ENCODE measurements at regions not wholly inside any gene's neighbourhood (a gene's known extent, or its start where the extent isn't known, plus 50 kb on each side); places are given as distances from the start of the nearest gene placed in this dataset.

DNA sequence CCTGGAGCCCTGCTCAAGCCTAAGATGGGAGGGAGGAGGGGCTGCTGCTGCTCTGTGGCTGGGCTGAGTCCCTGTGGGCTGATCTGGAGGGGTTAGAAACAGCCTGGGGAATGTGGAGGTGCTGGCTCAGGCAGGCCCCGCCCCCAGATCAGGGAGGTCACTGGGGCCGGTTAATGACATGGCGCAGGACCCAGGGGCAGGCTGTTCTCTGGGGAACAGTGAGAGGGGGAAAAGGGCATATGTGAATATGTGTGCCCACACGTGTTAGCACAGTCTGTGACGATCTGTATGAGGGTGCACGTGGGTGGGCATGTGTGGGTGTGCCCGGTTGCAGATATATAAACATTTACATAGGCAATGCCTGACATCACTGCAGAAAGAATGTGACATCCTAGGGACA lies 143.5 kb downstream of the MIAT start:
- Histone ChIP-seq H3K36me3 (replicated peaks; ENCODE audit: low read depth, low read length) (no peaks in the 10 kb centered on the region), H3K27ac (ENCODE audit: low read length) (no peak overlapping the region), H3K4me3 (ENCODE audit: low read length) (no peak overlapping the region), H3K9ac (ENCODE audit: low read length) (no peak overlapping the region), H2AFZ (ENCODE audit: low read depth, low read length) (no peak overlapping the region), H4K20me1 (ENCODE audit: insufficient read depth, low read length) (no peaks in the 10 kb centered on the region), H3K4me1 (ENCODE audit: low read length) (no peaks in the 10 kb centered on the region), H3K9me3 (ENCODE audit: insufficient read depth, low read length) (no peaks in the 10 kb centered on the region), H3K4me2 (ENCODE audit: low read length) (no peak overlapping the region), H3K79me2 (ENCODE audit: low read length) (no peaks in the 10 kb centered on the region), H3K27me3 (ENCODE audit: low read depth, low read length) (peaks cover 15% of the 10 kb centered on the region; the same call in 1 of the 2 replicates)
- TF ChIP-seq EZH2phosphoT487 (IDR thresholded peaks at IDR 0.05; ENCODE audit: low read depth): no peak
- TF ChIP-seq, protein P1, sequence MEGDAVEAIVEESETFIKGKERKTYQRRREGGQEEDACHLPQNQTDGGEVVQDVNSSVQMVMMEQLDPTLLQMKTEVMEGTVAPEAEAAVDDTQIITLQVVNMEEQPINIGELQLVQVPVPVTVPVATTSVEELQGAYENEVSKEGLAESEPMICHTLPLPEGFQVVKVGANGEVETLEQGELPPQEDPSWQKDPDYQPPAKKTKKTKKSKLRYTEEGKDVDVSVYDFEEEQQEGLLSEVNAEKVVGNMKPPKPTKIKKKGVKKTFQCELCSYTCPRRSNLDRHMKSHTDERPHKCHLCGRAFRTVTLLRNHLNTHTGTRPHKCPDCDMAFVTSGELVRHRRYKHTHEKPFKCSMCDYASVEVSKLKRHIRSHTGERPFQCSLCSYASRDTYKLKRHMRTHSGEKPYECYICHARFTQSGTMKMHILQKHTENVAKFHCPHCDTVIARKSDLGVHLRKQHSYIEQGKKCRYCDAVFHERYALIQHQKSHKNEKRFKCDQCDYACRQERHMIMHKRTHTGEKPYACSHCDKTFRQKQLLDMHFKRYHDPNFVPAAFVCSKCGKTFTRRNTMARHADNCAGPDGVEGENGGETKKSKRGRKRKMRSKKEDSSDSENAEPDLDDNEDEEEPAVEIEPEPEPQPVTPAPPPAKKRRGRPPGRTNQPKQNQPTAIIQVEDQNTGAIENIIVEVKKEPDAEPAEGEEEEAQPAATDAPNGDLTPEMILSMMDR (IDR thresholded peaks at IDR 0.05; ENCODE audit: low read depth, low read length): no peak

DNA sequence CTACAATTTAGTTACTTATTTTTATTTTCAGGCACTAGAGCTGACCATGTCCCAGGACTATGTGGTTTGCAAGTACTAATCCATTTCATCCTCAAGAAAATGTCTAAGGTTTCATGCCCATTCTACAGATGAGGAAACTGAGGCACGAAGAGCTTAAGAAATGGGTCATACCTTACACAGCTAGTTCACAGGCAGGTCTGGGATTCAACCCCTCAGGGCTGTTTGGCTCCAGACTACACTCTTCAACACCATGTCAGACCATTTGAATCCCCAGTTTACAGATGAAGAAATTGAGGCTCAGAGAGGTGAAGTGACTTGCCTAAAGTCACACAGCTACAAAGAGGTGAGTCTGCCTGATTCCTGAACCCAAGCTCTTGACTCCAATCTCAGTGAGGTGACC lies 144.1 kb downstream of the MIAT start:
- H2AFZ ChIP-seq (ENCODE audit: low read depth, low read length): no peak overlapping the region
- H3K9ac ChIP-seq (ENCODE audit: low read length): no peak overlapping the region
- TF ChIP-seq EZH2phosphoT487 (IDR thresholded peaks at IDR 0.05; ENCODE audit: low read depth): no peak
- TF ChIP-seq, protein P1 (IDR thresholded peaks at IDR 0.05; ENCODE audit: low read depth, low read length): no peak
- no peak overlapping the region for H3K4me3 ChIP-seq (ENCODE audit: low read length)
- no peaks in the 10 kb centered on the region for H3K4me1 ChIP-seq (ENCODE audit: low read length)
- no peaks in the 10 kb centered on the region for H3K36me3 ChIP-seq (replicated peaks; ENCODE audit: low read depth, low read length)
- H3K4me2 ChIP-seq (ENCODE audit: low read length): no peak overlapping the region
- H3K79me2 ChIP-seq (ENCODE audit: low read length): no peaks in the 10 kb centered on the region
- no peaks in the 10 kb centered on the region for H4K20me1 ChIP-seq (ENCODE audit: insufficient read depth, low read length)
- H3K27me3 ChIP-seq (ENCODE audit: low read depth, low read length): peaks cover 15% of the 10 kb centered on the region; the same call in 1 of the 2 replicates
- H3K27ac ChIP-seq (ENCODE audit: low read length): no peak overlapping the region
- no peaks in the 10 kb centered on the region for H3K9me3 ChIP-seq (ENCODE audit: insufficient read depth, low read length)

DNA sequence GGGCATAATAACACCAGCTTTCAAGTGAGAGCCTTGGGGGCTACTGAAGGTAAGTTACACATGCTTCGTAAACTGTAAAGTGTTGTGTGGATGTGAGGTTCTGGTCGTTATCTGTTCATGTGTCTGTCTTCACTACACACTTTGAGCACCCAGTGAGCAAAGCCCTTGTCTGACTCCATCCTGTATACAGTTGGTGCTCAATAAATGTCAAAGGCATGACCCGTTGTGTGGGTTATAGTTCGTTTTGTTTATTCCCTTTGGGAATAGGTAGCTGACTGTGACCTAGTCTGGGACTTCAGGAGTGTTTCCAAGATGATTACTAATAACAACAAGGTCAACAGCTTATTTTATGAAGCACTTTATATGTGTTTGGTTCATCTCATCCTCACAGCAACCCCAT lies 146.9 kb downstream of the MIAT start:
- no peaks in the 10 kb centered on the region for H3K4me1 ChIP-seq (ENCODE audit: low read length)
- H4K20me1 ChIP-seq (ENCODE audit: insufficient read depth, low read length): no peaks in the 10 kb centered on the region
- no peak overlapping the region for H3K9ac ChIP-seq (ENCODE audit: low read length)
- H3K4me3 ChIP-seq (ENCODE audit: low read length): no peak overlapping the region
- H3K79me2 ChIP-seq (ENCODE audit: low read length): no peaks in the 10 kb centered on the region
- no peak for TF ChIP-seq EZH2phosphoT487 (IDR thresholded peaks at IDR 0.05; ENCODE audit: low read depth)
- TF ChIP-seq, protein P1 (IDR thresholded peaks at IDR 0.05; ENCODE audit: low read depth, low read length): no peak
- H3K36me3 ChIP-seq (replicated peaks; ENCODE audit: low read depth, low read length): no peaks in the 10 kb centered on the region
- H3K4me2 ChIP-seq (ENCODE audit: low read length): no peak overlapping the region
- H3K9me3 ChIP-seq (ENCODE audit: insufficient read depth, low read length): no peaks in the 10 kb centered on the region
- no peak overlapping the region for H3K27ac ChIP-seq (ENCODE audit: low read length)
- no peak overlapping the region for H2AFZ ChIP-seq (ENCODE audit: low read depth, low read length)
- peaks cover 39% of the 10 kb centered on the region for H3K27me3 ChIP-seq (ENCODE audit: low read depth, low read length)

DNA sequence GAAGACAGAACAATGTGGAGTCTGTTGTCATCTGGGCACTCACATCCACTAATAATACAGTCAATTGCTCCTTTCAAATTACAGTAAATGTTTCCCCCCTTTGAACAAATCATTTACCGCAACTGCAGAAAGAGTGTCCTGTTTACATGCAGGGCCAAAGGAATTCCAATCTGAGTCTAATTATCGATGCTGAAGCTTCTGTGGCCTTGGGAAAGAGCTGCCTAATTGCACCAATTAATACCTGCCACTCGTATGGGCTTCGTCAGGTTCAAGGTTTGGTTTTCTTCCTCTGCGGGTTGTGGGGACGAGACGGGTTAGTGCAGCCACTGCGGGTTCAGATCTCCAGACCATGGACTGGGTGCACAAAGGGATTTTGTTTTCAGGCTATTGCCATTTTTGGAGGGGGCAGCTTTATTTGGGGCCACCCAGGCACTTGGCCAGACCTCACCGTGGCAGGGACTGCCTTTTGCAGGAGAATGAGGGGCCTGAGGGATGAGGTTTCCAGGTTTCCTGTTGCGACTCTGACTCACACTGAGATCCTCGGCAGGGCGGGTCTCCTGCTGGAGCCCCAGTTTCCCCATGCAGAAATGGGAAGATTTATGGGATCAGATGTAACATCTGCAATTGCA lies 147.6 kb downstream of the MIAT start:
- no peak overlapping the region for H3K27ac ChIP-seq (ENCODE audit: low read length)
- no peaks in the 10 kb centered on the region for H4K20me1 ChIP-seq (ENCODE audit: insufficient read depth, low read length)
- H3K79me2 ChIP-seq (ENCODE audit: low read length): no peaks in the 10 kb centered on the region
- H2AFZ ChIP-seq (ENCODE audit: low read depth, low read length): no peak overlapping the region
- no peaks in the 10 kb centered on the region for H3K9me3 ChIP-seq (ENCODE audit: insufficient read depth, low read length)
- TF ChIP-seq, protein P1 (IDR thresholded peaks at IDR 0.05; ENCODE audit: low read depth, low read length): no peak
- no peak for TF ChIP-seq EZH2phosphoT487 (IDR thresholded peaks at IDR 0.05; ENCODE audit: low read depth)
- H3K27me3 ChIP-seq (ENCODE audit: low read depth, low read length): peaks cover 42% of the 10 kb centered on the region
- H3K4me1 ChIP-seq (ENCODE audit: low read length): no peaks in the 10 kb centered on the region
- H3K4me2 ChIP-seq (ENCODE audit: low read length): no peak overlapping the region
- H3K36me3 ChIP-seq (replicated peaks; ENCODE audit: low read depth, low read length): no peaks in the 10 kb centered on the region
- no peak overlapping the region for H3K4me3 ChIP-seq (ENCODE audit: low read length)
- no peak overlapping the region for H3K9ac ChIP-seq (ENCODE audit: low read length)
